GM23338 (cell line): ENCODE measurements at regions not wholly inside any gene's neighbourhood (a gene's known extent, or its start where the extent isn't known, plus 50 kb on each side); places are given as distances from the start of the nearest gene placed in this dataset.

Experiments used
- ATAC-seq: fragments of 200-7000 bp; cut with Tn5 transposase; 3 replicates; pipeline ENCODE4 v1.9.1; 2020
- DNase-seq: peaks from one replicate; pipeline ENCODE4 v3.0.0-alpha.2; 2015; ENCODE audit warnings: low spot score
- H2AFZ ChIP-seq: fragments of 200-600 bp; sonication (generic); 2 replicates; pipeline ENCODE4 v1.8.0; 2016; ENCODE audit warnings: antibody characterized with exemption, mild to moderate bottlenecking, moderate library complexity
- H3F3A ChIP-seq: fragments of 200-600 bp; sonication (generic); replicated peaks from 2 replicates; pipeline ENCODE4 v1.8.0; 2017; ENCODE audit warnings: antibody characterized with exemption, mixed run types, low read depth
- H3K27ac ChIP-seq: fragments of 200-600 bp; sonication (generic); 2 replicates; pipeline ENCODE4 v1.6.1; 2016; ENCODE audit warnings: low read depth
- H3K27me3 ChIP-seq: fragments of 200-600 bp; sonication (generic); 2 replicates; pipeline ENCODE4 v1.8.0; 2016; ENCODE audit warnings: mild to moderate bottlenecking, mixed run types, moderate library complexity; ENCODE audit not compliant: insufficient read depth
- H3K36me3 ChIP-seq: fragments of 200-600 bp; sonication (generic); 2 replicates; pipeline ENCODE4 v1.8.0; 2016; ENCODE audit warnings: mild to moderate bottlenecking; ENCODE audit not compliant: insufficient read depth
- H3K4me1 ChIP-seq: fragments of 200-600 bp; sonication (generic); 2 replicates; pipeline ENCODE4 v1.8.0; 2016; ENCODE audit warnings: mild to moderate bottlenecking, moderate library complexity; ENCODE audit not compliant: insufficient read depth
- H3K4me2 ChIP-seq: fragments of 200-600 bp; sonication (generic); 2 replicates; pipeline ENCODE4 v1.7.1; 2017; ENCODE audit warnings: mixed run types
- H3K4me3 ChIP-seq: fragments of 200-600 bp; sonication (generic); 2 replicates; pipeline ENCODE4 v1.6.1; 2016; ENCODE audit warnings: mixed run types
- H3K79me2 ChIP-seq: fragments of 200-600 bp; sonication (generic); replicated peaks from 2 replicates; pipeline ENCODE4 v1.8.0; 2017; ENCODE audit warnings: mild to moderate bottlenecking; ENCODE audit not compliant: insufficient read depth
- H3K9me2 ChIP-seq: fragments of 200-600 bp; sonication (generic); 2 replicates; pipeline ENCODE4 v1.8.0; 2017; ENCODE audit not compliant: insufficient read depth
- H4K20me1 ChIP-seq: fragments of 200-600 bp; sonication (generic); replicated peaks from 2 replicates; pipeline ENCODE4 v1.8.0; 2017; ENCODE audit warnings: mild to moderate bottlenecking; ENCODE audit not compliant: insufficient read depth
- H3K27ac Mint-ChIP-seq: 2 replicates; pipeline ENCODE4 v1.8.0; 2020; ENCODE audit warnings: inconsistent platforms, mild to moderate bottlenecking, moderate library complexity, mixed read lengths
- H3K27me3 Mint-ChIP-seq: 3 replicates; pipeline ENCODE4 v1.8.0; 2022; ENCODE audit warnings: low read depth, mild to moderate bottlenecking, moderate library complexity, mixed read lengths, inconsistent platforms; ENCODE audit not compliant: insufficient read depth, poor library complexity
- H3K36me3 Mint-ChIP-seq: 3 replicates; pipeline ENCODE4 v1.8.0; 2021; ENCODE audit warnings: low read depth, mild to moderate bottlenecking, inconsistent platforms, moderate library complexity, mixed read lengths
- H3K4me1 Mint-ChIP-seq: 3 replicates; pipeline ENCODE4 v1.8.0; 2020; ENCODE audit warnings: mild to moderate bottlenecking, inconsistent platforms, mixed read lengths
- H3K4me3 Mint-ChIP-seq: 3 replicates; pipeline ENCODE4 v1.8.0; 2021; ENCODE audit warnings: moderate library complexity, mild to moderate bottlenecking, inconsistent platforms, mixed read lengths
- H3K9me3 Mint-ChIP-seq: 3 replicates; pipeline ENCODE4 v1.8.0; 2020; ENCODE audit warnings: moderate library complexity, mild to moderate bottlenecking, inconsistent platforms, mixed read lengths
- CREB1 ChIP-seq: fragments of 250-450 bp; sonication (Bioruptor Pico); IDR thresholded peaks from 2 replicates; pipeline ENCODE4 v1.5.0; 2020; ENCODE audit warnings: low read depth, mild to moderate bottlenecking, moderate library complexity
- CTCF ChIP-seq, 2 experiments: fragments of 200-600 bp in 1 of 2; sonication (generic) in 1 of 2; conservative IDR thresholded peaks; 2 replicates each; pipeline versions ENCODE4 v1.5.1 to v1.6.1; 2016 to 2017; ENCODE audit warnings: antibody characterized with exemption in 2 of 2, low read depth in 2 of 2, mild to moderate bottlenecking in 2 of 2, moderate library complexity in 1 of 2
- ETS1 ChIP-seq: IDR thresholded peaks from 2 replicates; pipeline ENCODE4 v1.6.1; 2016; ENCODE audit warnings: antibody characterized with exemption
- EZH2 ChIP-seq: fragments of 200-600 bp; sonication (generic); IDR thresholded peaks from one replicate; pipeline ENCODE4 v1.8.0; 2017; ENCODE audit warnings: antibody characterized with exemption, mild to moderate bottlenecking, low read depth; ENCODE audit not compliant: unreplicated experiment
- EZH2phosphoT487 ChIP-seq: fragments of 200-600 bp; sonication (generic); IDR thresholded peaks from one replicate; pipeline ENCODE4 v1.8.1; 2018; ENCODE audit warnings: antibody characterized with exemption; ENCODE audit not compliant: unreplicated experiment
- JUNB ChIP-seq: IDR thresholded peaks from one replicate; pipeline ENCODE4 v1.6.1; 2016; ENCODE audit warnings: antibody characterized with exemption; ENCODE audit not compliant: unreplicated experiment
- NANOG ChIP-seq: IDR thresholded peaks from 2 replicates; pipeline ENCODE4 v1.6.1; 2016; ENCODE audit warnings: antibody characterized with exemption, borderline replicate concordance
- POLR2AphosphoS5 ChIP-seq: IDR thresholded peaks from 2 replicates; pipeline ENCODE4 v1.6.1; 2016; ENCODE audit warnings: antibody characterized with exemption, low read depth
- REST ChIP-seq: IDR thresholded peaks from one replicate; pipeline ENCODE4 v1.6.1; 2018; ENCODE audit warnings: antibody characterized with exemption; ENCODE audit not compliant: unreplicated experiment
- STAT1 ChIP-seq: IDR thresholded peaks from one replicate; pipeline ENCODE4 v1.6.1; 2016; ENCODE audit warnings: antibody characterized with exemption; ENCODE audit not compliant: unreplicated experiment
- ZNF114 ChIP-seq: fragments of 250-450 bp; sonication (Bioruptor Pico); IDR thresholded peaks from 2 replicates; pipeline ENCODE4 v1.5.0; 2020; ENCODE audit warnings: mild to moderate bottlenecking, moderate library complexity
- ZNF331 ChIP-seq: fragments of 250-450 bp; sonication (Bioruptor Pico); IDR thresholded peaks from 2 replicates; pipeline ENCODE4 v1.5.0; 2020; ENCODE audit warnings: low read depth, mild to moderate bottlenecking, moderate library complexity
- ZNF462 ChIP-seq: fragments of 250-450 bp; sonication (Bioruptor Pico); IDR thresholded peaks from 2 replicates; pipeline ENCODE4 v1.5.0; 2020; ENCODE audit warnings: mild to moderate bottlenecking, moderate library complexity

GRCh38 chr4:79173186-79173585 is 152.7 kb downstream of the NAA11 start:
- no peaks in the 10 kb centered on the region for H3K27me3 ChIP-seq

More at GRCh38 chr4:79173186-79173585, 152.7 kb downstream of the NAA11 start:
- H3K9me3 Mint-ChIP-seq, result peaks cover 11% of the 10 kb centered on the region; the same call in 2 of the 3 replicates
- H3K27me3 Mint-ChIP-seq, result no peaks in the 10 kb centered on the region
- no peak overlapping the region for H3K27ac Mint-ChIP-seq
- no peaks in the 10 kb centered on the region; the same call in 2 of the 3 replicates for H3K4me1 Mint-ChIP-seq
- Histone ChIP-seq H3K79me2 (no peaks in the 10 kb centered on the region), H3K36me3 (no peaks in the 10 kb centered on the region), H3K9me2 (no peaks in the 10 kb centered on the region; the same call in 1 of the 2 replicates), H3K4me2 (no peak overlapping the region), H2AFZ (no peak overlapping the region), H4K20me1 (no peaks in the 10 kb centered on the region), H3K4me3 (no peak overlapping the region), H3K4me1 (no peaks in the 10 kb centered on the region), H3F3A (no peaks in the 10 kb centered on the region), H3K27ac (no peak overlapping the region)
- H3K4me3 Mint-ChIP-seq, result no peak overlapping the region
- no peak for ATAC-seq
- no peaks in the 10 kb centered on the region for H3K36me3 Mint-ChIP-seq
- TF ChIP-seq ZNF114 (no peak), ETS1 (no peak), NANOG (no peak), POLR2AphosphoS5 (no peak), EZH2 (no peak), ZNF462 (no peak), JUNB (no peak), EZH2phosphoT487 (no peak), STAT1 (no peak), REST (no peak), CTCF (conservative IDR thresholded peaks at IDR 0.05; ENCODE audit: low read depth in 2 of 2) (no peak), CREB1 (CRISPR knock-in tag) (no peak), ZNF331 (CRISPR knock-in tag) (no peak)
- DNase-seq, result no peak
